HG02943 (cell line): ENCODE measurements at regions not wholly inside any gene's neighbourhood (a gene's known extent, or its start where the extent isn't known, plus 50 kb on each side); places are given as distances from the start of the nearest gene placed in this dataset.
"Not testable (repeated sequence)": the region's sequence is repeated elsewhere in the genome, so short reads cannot be mapped to it uniquely, and the experiment has no call there.

Experiments used
- ATAC-seq: cut with Tn5 transposase; IDR thresholded peaks from one replicate; pipeline ENCODE4 v1.9.1; 2021; ENCODE audit warnings: mild to moderate bottlenecking, low read depth, moderate library complexity; ENCODE audit not compliant: unreplicated experiment

DNA sequence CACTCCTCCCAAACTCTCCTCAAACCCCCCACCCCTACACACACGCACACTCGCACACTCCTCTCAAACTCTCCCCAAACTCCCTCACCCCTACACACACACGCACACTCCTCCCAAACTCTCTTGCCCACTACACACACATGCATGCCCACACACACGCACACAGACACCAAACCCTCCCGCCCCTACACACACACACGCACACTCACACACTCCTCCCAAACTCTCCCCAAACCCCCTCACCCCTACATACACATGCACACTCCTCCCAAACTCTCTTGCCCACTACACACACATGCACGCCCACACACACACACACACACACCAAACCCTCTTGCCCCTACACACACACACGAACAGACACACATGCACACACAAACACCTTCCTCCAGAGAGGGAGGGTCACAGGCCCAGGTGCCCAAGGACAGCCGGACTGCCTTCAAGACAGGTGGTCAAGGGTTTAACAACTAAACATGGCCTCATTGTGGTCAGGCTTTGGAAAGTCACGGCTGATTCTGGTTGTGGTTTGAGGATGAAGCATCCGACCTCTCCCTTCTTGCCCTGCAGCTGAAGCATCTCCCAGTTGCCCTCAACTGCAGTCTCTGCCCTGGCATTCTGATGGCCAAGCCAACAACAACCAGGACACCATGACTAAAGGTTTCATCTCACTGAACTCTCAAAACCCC, 72.3 kb upstream of the SNTG2 start:
- no peak for ATAC-seq

GRCh38 chr2:877747-878146, 72.9 kb upstream of the SNTG2 start:
- ATAC-seq = no peak

GRCh38 chr2:875687-876615, 74.7 kb upstream of the SNTG2 start:
- ATAC-seq = no peak

DNA sequence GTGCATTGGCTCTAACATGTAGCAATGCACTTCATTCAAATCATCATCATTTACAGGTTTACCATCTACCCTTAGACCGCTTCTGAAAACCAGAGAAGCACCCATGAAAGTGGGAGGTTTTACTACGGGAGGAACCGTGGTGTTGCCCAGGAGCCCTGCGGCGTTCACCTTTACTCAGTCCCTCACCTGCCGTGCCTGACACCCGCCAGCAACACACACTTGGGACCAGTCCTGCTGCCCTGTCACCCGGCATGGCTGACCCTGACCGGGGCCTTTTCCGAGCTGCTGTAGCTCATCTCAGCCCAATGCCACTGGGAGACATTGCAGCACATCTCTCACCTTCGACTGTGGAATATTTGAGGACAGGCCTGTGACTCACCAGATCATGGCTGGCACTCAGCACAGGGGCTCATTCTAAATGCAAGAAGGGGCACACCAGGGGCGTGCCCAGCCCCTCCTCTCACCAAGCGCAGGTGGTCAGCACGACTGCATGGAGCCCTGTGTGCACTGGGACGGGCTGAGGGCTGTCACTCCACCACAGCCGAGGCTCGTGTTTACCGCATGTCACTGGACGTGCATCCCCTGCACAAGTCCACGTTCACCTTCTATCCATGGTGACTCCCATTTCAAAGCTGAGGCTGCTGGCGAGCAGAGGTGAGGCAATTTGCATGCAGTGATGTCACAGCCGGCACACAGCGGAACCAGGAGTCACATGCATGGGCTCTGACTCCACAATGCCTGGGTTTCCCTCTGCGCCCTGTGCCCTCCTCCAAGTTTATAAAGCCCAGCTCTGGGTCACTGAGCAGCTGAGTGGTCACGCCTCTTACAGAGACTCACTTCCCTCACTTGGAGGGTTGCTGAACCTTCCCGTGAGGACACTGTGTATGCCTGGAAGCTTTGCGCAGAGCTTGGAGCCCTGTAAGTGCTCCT, 76.7 kb upstream of the SNTG2 start:
- ATAC-seq = no peak

DNA sequence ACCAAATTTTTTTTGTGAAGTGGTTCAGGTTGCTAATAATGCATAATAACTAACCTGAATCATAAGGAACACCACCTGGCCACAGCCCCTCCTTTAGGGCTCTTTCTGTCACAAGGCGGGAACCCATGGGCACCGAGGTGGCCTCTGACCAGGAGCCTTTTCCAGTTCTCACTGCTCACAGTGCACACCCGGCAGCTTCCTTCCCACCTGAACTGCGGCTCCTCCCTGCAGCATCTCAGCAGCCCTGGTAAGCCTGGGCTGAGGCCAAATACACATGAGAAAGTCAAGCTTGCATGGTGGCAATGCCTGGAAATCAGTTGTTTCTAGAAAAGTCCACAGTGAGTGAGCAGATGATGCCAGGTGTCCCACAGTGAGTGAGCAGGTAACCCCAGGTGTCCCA, 77.6 kb upstream of the SNTG2 start:
- ATAC-seq = no peak

DNA sequence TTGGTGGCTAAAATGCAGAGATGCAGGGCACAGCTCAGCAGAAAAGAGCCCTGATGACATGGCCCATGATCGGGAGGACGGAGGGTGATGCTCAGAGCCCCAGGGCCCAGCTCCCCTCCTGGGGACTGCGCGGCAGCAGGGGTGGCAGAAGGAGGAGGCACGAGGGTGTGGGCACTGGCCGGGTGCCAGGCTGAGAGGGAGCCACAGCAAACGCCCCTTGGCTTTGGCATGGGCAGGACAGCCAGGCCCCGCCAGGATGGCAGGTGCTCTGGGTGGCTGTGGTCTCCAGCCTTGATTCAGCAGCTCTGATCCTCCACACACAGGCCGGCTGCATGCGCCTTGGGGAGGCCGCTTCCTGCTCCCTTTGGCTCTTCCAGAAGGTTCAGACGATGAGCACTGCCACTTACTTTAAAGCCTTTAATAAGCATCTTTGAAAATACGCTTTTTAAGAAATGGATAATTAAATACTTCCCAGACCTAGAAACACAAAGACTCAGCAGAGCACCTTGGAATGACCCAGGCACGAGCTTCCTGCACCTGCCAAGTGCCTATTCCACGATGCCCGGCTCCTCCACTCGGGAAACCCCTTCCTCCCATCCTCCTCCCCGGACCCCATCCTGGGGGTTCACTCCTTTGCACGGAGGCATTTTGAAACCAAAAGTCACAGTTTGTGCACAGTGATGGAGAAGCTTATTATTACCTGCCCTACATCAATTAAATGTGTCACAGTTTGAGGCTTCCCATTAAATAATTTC, 78.5 kb upstream of the SNTG2 start:
- ATAC-seq = no peak

GRCh38 chr2:871175-871727, 79.4 kb upstream of the SNTG2 start:
- no peak for ATAC-seq

GRCh38 chr2:870426-870825, 80.2 kb upstream of the SNTG2 start:
- ATAC-seq = no peak

- no peak for ATAC-seq
Observed at GRCh38 chr2:869894-870293, 80.8 kb upstream of the SNTG2 start.

DNA sequence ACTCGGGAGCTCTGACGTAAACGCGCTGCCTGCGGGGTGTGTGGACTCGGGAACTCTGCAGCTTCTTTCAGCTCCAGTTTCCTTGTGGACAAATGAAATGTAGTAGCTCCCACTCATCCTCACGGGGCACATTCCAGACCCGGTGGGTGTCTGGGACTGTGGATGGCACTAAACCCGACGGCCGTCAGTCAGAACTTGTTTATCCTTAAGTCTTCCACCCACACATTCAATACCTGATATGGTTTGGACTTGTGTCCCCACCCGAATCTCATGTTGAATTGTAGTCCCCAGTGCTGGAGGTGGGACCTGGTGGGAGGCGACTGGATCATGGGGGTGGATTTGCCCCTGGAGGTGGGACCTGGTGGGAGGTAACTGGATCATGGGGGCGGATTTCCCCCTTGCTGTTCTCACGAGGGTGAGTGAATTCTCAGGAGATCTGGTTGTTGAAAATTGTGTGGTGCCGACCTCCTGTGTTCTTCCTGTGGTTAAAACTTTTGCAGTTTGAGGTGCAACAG, 81.2 kb upstream of the SNTG2 start:
- no peak for ATAC-seq

DNA sequence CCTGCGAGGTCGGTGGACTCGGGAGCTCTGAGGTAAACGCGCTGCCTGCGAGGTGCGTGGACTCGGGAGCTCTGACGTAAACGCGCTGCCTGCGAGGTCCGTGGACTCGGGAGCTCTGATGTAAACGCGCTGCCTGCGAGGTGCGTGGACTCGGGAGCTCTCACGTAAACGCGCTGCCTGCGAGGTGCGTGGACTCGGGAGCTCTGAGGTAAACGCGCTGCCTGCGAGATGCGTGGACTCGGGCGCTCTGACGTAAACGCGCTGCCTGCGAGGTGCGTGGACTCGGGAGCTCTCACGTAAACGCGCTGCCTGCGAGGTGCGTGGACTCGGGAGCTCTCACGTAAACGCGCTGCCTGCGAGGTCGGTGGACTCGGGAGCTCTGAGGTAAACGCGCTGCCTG, 81.8 kb upstream of the SNTG2 start:
- ATAC-seq = not testable (repeated sequence)

DNA sequence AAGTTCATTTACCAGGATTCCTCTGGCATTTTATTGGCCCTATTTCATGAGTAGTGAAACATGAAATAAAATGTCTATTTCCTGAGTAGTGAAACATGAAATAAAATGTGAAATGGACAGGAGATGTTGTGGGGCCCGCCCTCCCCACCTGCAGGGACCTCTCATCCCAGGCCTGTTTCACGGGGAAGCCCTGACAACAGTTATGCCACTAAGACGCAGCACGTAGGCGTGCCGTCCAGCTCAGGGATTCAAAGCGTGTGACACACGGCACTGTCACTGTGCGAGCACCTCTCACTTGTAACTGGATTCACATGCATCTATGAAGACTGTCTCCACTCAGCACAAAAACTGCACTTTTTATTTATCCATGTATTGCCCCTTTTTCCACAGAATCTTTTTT, 83.4 kb upstream of the SNTG2 start:
- no peak for ATAC-seq

GRCh38 chr2:866887-867286, 83.8 kb upstream of the SNTG2 start:
- no peak for ATAC-seq

DNA sequence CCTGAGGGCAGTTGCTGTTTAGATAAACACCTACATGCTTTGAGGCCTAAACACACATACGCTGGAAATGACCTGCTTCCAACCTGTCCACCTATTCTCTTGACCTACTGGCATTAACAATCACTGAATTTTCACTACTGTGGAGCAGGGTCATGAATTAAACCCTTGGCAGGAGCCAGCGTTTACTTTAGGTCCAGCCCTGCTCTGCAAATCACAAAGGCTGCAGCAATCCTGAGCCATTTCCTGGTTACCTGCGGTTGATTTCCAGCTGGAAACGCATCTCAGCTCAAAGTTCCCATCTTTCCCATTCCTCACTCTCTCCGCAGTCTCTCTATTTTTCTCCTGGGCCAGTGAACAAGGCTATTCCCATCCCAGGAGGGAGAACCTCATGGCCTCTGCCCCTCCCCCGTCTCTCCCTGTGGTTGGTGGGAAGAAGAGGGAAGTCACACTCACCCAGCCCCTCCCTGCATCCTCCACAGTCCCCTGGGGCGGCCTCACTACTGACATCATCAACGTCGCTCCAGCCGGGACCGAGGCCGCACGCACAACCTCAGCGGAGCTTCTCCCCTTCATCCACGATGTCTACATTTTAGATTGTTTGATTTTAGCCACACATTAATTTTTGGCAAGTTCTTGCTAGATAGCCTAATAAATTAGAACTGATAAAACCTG, 84.5 kb upstream of the SNTG2 start:
- no peak for ATAC-seq

DNA sequence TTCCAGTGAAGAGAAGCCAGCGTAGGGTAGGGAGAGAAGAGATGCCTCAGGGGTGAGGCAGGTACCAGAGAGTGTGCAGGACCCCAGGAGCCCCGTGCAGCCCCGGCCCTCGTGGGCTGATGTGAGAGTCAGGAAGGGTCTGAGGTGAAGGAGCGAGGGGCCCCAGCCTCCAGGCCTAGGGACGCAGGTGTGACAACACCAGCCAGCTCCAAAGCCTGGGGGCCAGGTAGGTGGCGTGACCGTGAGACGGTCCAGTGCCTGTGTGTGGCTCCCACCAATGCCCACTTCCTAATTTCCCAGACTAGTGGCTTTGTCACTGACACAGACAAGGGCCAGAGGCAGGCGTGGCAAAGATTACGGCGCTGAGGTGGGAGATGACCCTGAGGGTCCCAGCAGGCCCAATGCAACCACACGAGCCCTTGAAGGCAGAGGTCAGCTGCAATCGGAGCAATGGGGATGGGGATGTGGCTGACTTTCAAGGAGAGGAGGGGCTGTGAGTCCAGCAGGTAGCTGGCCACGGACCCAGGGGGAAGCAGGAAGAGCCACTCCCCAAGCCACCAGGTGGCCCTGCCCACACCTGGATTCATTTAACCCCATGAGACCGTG, 86.0 kb upstream of the SNTG2 start:
- ATAC-seq = no peak

- no peak for ATAC-seq
Observed at GRCh38 chr2:863732-864450, 86.8 kb upstream of the SNTG2 start.

GRCh38 chr2:862731-863466, 87.8 kb upstream of the SNTG2 start:
- ATAC-seq = no peak

GRCh38 chr2:862355-862687, 88.3 kb upstream of the SNTG2 start:
- no peak for ATAC-seq
